GM12892 (cell line): ENCODE measurements at regions not wholly inside any gene's neighbourhood (a gene's known extent, or its start where the extent isn't known, plus 50 kb on each side); places are given as distances from the start of the nearest gene placed in this dataset.
"Not testable (repeated sequence)": the region's sequence is repeated elsewhere in the genome, so short reads cannot be mapped to it uniquely, and the experiment has no call there.

Experiments
- DNase-seq: peaks from one replicate; pipeline ENCODE4 v3.0.0; 2011; ENCODE audit not compliant: insufficient read length
- FAIRE-seq: peaks from 2 replicates; lab custom pipeline; 2011; peaks lifted over from hg19 to GRCh38; lab: Jason Lieb, UNC
- POLR2A ChIP-seq: IDR thresholded peaks from 2 replicates; pipeline ENCODE4 v1.6.1; 2011; ENCODE audit warnings: low read depth, low read length, control low read depth
- POLR2AphosphoS5 ChIP-seq: IDR thresholded peaks from 2 replicates; pipeline ENCODE4 v1.6.1; 2011; ENCODE audit warnings: low read depth, low read length, control low read depth
- TAF1 ChIP-seq: IDR thresholded peaks from 2 replicates; pipeline ENCODE4 v1.6.1; 2011; ENCODE audit warnings: low read depth, mild to moderate bottlenecking, control low read depth, low read length, borderline replicate concordance

GRCh38 chr6:134541001-134541400 is 223.1 kb upstream of the SGK1 start:
- no peak for FAIRE-seq
- no peak for DNase-seq
- no peak for TF ChIP-seq POLR2AphosphoS5
- no peak for TF ChIP-seq POLR2A
- no peak for TF ChIP-seq TAF1

DNA sequence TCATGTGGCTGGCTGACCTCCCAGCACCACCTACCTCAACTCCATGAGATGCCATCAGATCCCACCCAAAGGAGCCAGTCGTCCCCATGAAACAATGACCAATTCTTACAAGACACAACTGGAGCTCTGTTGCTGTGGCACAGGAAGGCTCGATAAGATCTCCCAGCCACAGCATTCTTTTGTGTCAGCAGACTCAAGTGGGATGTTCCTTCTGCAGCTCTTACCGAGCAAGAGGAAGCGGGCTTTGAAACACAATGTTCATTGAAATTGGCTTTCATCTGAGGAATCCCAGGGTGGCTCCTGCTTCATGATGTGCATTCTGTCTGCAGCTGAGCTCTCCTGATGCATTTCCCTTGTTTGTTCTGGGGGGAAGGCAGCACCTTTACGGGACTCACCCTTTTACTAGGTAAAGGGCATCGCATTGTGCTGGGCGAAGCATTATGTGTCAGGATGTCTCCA is 222.0 kb upstream of the SGK1 start:
- DNase-seq = no peak

GRCh38 chr6:134537765-134538164 is 219.9 kb upstream of the SGK1 start:
- not testable (repeated sequence) for FAIRE-seq, DNase-seq

More for the DNA sequence above, 222.0 kb upstream of the SGK1 start:
- no peak for FAIRE-seq
- TF ChIP-seq TAF1 (no peak), POLR2A (no peak)

DNA sequence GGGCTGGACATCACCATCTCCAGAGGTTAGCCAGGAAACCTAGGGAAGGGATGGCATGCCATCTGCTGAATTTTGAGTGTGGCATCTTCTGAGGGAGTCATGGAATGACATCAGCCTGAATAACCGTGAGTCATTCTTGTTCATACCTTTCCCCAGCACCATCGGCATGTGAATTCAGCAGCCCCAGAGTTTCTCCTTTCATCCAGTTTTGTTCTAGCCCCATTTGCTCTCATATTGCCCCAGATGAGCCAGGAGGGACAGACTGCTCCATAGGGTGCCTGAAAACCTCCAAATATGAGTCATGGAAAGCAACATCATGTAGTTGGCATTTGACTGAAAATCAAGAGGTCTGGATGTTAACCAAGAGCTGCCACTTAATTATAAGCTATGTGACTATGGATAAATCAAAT is 219.2 kb upstream of the SGK1 start:
- FAIRE-seq (no peak), DNase-seq (no peak)
- TF ChIP-seq TAF1 = no peak
- no peak for TF ChIP-seq POLR2AphosphoS5
- no peak for TF ChIP-seq POLR2A

- FAIRE-seq (no peak), DNase-seq (no peak)
- TF ChIP-seq POLR2AphosphoS5 (no peak), TAF1 (no peak), POLR2A (no peak)
Observed at GRCh38 chr6:134535831-134536230, 217.9 kb upstream of the SGK1 start.

DNA sequence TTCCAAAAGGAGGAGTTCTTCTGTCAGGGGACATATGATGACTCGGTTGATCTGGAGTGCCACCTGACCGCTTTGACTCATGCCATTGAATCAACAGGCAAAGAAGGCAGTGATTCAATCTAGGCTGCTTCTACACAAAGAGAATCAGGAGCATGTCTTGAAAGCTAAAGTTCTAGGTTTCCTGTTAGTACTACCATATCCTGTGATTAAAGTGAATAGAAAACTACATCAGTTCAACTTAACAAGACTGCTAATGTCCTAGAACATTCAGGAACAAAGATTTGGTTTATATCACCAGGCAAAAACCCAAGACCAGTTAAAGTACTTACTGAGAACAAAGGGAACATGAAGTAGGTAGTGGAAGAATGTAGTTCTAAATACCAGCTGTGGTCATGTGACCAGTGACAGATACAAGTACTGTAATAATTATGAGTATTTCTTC is 216.8 kb upstream of the SGK1 start:
- TF ChIP-seq TAF1 = no peak
- no peak for TF ChIP-seq POLR2A
- no peak for TF ChIP-seq POLR2AphosphoS5
- DNase-seq = no peak
- no peak for FAIRE-seq

- no peak for FAIRE-seq
- TF ChIP-seq TAF1 (no peak), POLR2A (no peak), POLR2AphosphoS5 (no peak)
Observed at GRCh38 chr6:134533991-134534390, 216.1 kb upstream of the SGK1 start.

DNA sequence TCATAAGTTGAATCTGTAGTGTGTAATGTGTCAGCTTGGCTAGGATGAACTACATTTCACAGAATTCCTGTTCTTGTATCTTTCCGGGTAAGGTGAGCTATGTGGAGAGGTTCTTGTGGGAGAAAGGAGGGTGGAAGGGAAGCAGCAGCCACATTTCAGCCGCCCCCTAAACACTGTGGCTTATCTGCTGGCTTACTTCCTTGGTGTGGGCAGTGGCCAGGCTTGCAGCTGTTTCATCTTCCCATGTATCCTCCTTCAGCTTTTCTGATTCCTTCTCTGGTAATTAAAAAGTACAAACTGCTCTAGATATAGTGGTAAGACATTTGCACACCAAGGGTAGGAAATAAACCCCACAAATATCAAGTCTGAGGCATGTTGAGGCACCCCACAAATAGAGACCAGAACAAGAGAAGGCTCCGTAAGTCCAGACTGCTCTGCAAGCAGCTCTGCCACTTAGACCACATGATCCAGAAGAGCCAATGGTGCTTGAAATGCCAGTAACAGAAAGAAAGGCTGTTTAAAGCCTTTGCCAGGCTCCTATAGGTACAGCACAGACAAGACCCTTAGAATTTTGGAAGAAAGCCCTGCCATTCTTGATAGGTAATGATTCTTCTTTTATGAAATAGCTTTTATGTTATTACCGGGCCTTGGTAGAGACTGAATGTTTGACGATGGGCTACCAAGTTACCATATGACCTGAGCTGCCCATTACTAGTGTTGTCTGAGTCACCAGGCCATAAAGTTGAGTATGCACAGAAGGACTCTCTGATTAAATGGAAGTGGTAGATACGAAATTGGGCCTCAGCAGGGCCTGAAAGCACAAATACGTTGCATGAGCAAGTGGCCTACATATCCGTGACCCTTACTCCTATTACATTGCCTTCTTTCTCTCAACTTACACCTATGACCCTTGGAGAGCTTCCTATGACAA is 215.0 kb upstream of the SGK1 start:
- DNase-seq (no peak), FAIRE-seq (no peak)
- no peak for TF ChIP-seq TAF1
- no peak for TF ChIP-seq POLR2AphosphoS5
- TF ChIP-seq POLR2A = no peak

More at GRCh38 chr6:134533991-134534390, 216.1 kb upstream of the SGK1 start:
- DNase-seq = no peak

GRCh38 chr6:134531611-134532010 is 213.7 kb upstream of the SGK1 start:
- DNase-seq = no peak
- FAIRE-seq = no peak
- TF ChIP-seq TAF1 = no peak
- TF ChIP-seq POLR2A = no peak

- FAIRE-seq (no peak), DNase-seq (no peak)
- TF ChIP-seq POLR2A = no peak
- TF ChIP-seq TAF1 = no peak
- TF ChIP-seq POLR2AphosphoS5 = no peak
Observed at GRCh38 chr6:134531188-134531551, 213.3 kb upstream of the SGK1 start.

- DNase-seq (no peak), FAIRE-seq (no peak)
- TF ChIP-seq TAF1 (no peak), POLR2AphosphoS5 (no peak), POLR2A (no peak)
Observed at GRCh38 chr6:134529921-134530320, 212.0 kb upstream of the SGK1 start.

DNA sequence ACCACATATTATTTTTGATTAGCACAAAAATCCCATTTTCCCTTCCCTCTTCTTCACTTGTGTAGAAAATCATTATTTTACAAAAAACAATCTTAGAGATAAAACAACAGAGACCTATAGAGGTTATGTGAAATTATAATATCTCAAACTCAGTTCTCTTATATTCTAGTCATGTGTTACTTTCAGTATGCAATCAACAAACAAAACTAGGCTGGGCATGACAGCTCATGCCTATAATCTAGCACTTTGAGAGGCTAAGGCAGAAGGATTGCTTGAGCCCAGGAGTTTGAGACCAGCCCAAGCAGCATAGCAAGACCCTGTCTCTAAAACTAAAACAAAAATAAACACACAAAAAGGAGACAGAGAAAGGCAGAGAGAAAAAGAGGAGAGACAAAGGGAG is 211.4 kb upstream of the SGK1 start:
- TF ChIP-seq TAF1 = no peak
- TF ChIP-seq POLR2A = no peak
- TF ChIP-seq POLR2AphosphoS5 = no peak
- no peak for FAIRE-seq
- no peak for DNase-seq
